ENCODE measurements at regions not wholly inside any gene's neighbourhood (a gene's known extent, or its start where the extent isn't known, plus 50 kb on each side); places are given as distances from the start of the nearest gene placed in this dataset.

DNA sequence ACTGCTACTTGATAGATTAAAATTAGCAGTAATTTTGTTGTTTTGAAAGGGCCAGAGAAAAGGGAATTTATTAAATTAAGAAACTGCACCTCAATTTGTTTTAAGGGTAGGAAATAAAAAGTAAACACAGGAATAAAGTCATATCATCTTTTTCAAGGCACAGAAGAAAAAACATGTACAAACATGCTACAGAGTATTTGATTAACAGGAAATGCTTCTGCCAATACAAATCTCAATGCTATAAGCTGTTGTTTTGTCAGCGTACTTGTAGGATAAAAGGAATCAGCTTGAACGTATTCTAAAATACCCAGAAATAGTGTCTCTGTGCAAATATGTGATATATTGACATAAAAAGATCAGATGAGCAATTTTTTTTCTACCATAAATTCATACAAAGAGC is 474.0 kb upstream of the MGAT4C start:
- Histone ChIP-seq H3K4ac (ENCODE audit: low read depth, low read length) (no peak overlapping the region), H3K56ac (ENCODE audit: insufficient read length, low read depth, low read length) (no peak overlapping the region), H2BK12ac (ENCODE audit: insufficient read length, low read depth, low read length) (no peak overlapping the region), H3T11ph (ENCODE audit: low read length) (no peak overlapping the region), H4K8ac (replicated peaks; ENCODE audit: insufficient read length, low read depth, low read length) (no peak overlapping the region), H3K14ac (ENCODE audit: insufficient read depth, low read length) (no peak overlapping the region), H3K27me3 (ENCODE audit: insufficient read depth, low read length) (no peaks in the 10 kb centered on the region), H4K20me1 (ENCODE audit: control insufficient read depth, insufficient read depth, insufficient read length) (no peaks in the 10 kb centered on the region), H3K79me1 (ENCODE audit: insufficient read depth, low read depth, low read length, poor library complexity, severe bottlenecking) (no peaks in the 10 kb centered on the region), H3K4me1 (ENCODE audit: insufficient read depth, low read length) (no peaks in the 10 kb centered on the region), H3K27ac (ENCODE audit: insufficient read length, low read depth, low read length) (no peak overlapping the region), H2BK120ac (ENCODE audit: low read depth, low read length, poor library complexity, severe bottlenecking) (no peak overlapping the region), H3K18ac (ENCODE audit: insufficient read length, low read depth, low read length) (no peak overlapping the region), H2BK5ac (ENCODE audit: insufficient read length, low read length) (no peak overlapping the region), H3K9ac (ENCODE audit: extremely low read depth, insufficient read length, low read length) (no peak overlapping the region), H3K9me3 (ENCODE audit: control insufficient read depth, low read depth, low read length) (no peaks in the 10 kb centered on the region), H3K4me2 (ENCODE audit: insufficient read depth, insufficient read length, low read length) (no peak overlapping the region), H2BK15ac (ENCODE audit: low read depth, low read length) (no peak overlapping the region), H2BK20ac (ENCODE audit: low read depth, low read length, poor library complexity, severe bottlenecking) (no peak overlapping the region), H3K79me2 (ENCODE audit: insufficient read depth, low read length) (no peaks in the 10 kb centered on the region), H4K5ac (ENCODE audit: insufficient read length, low read depth, low read length) (no peak overlapping the region), H2AFZ (ENCODE audit: low read length) (no peak overlapping the region), H2AK5ac (ENCODE audit: insufficient read length, low read length) (no peak overlapping the region), H3K23me2 (ENCODE audit: insufficient read length, low read depth, low read length, poor library complexity, severe bottlenecking) (no peaks in the 10 kb centered on the region), H3K23ac (ENCODE audit: insufficient read length, low read depth, low read length) (no peak overlapping the region), H4K91ac (ENCODE audit: insufficient read length, low read depth, low read length) (no peak overlapping the region)
- TF ChIP-seq, protein P1, sequence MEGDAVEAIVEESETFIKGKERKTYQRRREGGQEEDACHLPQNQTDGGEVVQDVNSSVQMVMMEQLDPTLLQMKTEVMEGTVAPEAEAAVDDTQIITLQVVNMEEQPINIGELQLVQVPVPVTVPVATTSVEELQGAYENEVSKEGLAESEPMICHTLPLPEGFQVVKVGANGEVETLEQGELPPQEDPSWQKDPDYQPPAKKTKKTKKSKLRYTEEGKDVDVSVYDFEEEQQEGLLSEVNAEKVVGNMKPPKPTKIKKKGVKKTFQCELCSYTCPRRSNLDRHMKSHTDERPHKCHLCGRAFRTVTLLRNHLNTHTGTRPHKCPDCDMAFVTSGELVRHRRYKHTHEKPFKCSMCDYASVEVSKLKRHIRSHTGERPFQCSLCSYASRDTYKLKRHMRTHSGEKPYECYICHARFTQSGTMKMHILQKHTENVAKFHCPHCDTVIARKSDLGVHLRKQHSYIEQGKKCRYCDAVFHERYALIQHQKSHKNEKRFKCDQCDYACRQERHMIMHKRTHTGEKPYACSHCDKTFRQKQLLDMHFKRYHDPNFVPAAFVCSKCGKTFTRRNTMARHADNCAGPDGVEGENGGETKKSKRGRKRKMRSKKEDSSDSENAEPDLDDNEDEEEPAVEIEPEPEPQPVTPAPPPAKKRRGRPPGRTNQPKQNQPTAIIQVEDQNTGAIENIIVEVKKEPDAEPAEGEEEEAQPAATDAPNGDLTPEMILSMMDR (conservative IDR thresholded peaks at IDR 0.05) = no peak
- Mint-ChIP-seq H3K27ac (no peak overlapping the region), H3K4me1 (no peaks in the 10 kb centered on the region), H3K4me3 (no peak overlapping the region), H3K36me3 (ENCODE audit: insufficient read depth in 1 of 3, low read depth in 3 of 3) (no peaks in the 10 kb centered on the region), H3K9me3 (no peaks in the 10 kb centered on the region; a peak in 1 of 5 replicates), H3K27me3 (ENCODE audit: low read depth) (no peaks in the 10 kb centered on the region)
- no peak for DNase-seq
- no CpG with 5 or more reads among the region's 2 CpGs for WGBS (ENCODE audit: extremely low coverage, insufficient read length, low lambda C conversion rate)
